HG03159 (cell line): ENCODE measurements at regions not wholly inside any gene's neighbourhood (a gene's known extent, or its start where the extent isn't known, plus 50 kb on each side); places are given as distances from the start of the nearest gene placed in this dataset.
A peak's percentile ranks its signal among the peaks of the same experiment; 100 is the strongest.

Experiments
- ATAC-seq: cut with Tn5 transposase; IDR thresholded peaks from one replicate; pipeline ENCODE4 v1.9.1; 2021; ENCODE audit warnings: mild to moderate bottlenecking, moderate library complexity; ENCODE audit not compliant: unreplicated experiment

DNA sequence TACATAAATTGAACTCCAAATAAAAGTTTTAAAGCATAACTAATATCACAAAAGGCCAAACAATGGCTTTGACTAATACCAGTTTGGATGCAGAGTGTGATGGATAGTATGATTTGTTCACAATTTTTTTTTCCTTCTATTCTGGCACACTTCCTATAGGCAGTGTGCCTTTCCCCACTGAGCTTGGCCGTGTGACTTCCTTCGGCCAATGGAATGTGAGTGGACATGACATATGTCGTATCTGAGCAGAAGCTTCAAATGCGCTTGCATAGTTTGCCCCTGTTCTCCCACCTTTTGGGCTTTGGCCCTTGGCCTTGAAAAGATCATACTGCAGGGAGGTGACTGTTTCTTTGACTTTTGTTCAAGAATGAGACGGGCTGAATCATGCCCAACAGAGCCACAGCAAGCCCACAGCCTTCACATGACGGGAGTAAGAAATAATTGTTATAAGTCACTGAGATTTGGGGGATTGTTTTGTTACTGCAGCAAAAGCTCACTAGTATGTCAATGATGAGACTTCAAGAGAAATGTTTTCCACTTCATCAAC is 279.9 kb upstream of the NEBL start:
- no peak for ATAC-seq

DNA sequence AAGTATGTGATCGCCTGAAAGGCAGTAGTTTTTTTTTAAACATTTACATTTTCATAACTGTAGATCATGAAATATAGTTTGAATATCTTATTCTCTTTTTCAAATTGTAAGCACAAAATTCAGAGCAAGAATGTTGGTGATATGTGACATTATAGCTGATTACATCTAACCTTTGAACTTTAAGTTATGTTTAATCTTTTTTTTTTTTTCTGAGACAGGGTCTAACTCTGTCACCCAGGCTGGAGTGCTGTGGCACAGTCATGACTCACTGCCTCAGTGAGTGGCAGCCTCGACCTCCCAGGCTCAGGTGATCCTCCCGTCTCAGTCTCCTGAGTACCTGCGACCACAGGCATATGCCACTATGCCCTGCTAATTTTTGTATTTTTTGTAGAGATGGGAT is 278.7 kb upstream of the NEBL start:
- no peak for ATAC-seq

DNA sequence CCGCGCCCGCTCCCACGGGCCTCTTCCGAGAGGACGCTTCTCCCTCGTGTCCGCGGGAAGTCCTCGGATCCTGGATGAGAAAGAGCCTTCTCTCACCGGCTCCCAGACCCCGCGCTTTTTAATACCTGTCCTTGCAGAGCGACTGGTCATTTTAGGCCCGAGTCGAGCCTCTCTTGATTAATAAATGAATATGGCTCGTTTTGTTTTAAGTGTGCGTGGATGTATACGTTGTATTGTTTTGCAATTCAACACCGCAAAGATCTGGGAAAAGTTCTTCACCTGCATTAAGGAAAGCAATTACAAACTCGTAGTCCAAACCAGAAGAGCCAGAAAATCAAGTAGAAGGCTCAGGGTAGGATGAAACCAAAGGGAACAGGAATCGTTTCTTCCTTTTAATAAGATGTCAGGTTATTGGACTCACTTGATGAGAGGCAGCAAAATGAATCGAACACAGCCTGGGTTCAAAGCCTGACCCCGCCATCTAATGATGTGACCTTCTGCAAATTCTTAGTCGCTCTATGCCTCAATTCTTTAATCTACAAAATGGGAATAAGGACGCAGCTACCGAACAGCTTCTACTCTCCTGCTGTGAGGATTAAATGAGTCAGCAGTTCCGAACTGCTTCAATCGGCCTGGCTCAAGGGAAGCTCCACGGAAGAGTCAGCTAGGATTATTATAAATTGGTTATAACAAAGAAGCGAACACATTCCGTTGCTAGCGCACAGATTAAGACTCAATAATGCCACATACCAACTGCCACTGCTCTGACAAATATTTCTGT is 277.8 kb upstream of the NEBL start:
- ATAC-seq, result no peak

DNA sequence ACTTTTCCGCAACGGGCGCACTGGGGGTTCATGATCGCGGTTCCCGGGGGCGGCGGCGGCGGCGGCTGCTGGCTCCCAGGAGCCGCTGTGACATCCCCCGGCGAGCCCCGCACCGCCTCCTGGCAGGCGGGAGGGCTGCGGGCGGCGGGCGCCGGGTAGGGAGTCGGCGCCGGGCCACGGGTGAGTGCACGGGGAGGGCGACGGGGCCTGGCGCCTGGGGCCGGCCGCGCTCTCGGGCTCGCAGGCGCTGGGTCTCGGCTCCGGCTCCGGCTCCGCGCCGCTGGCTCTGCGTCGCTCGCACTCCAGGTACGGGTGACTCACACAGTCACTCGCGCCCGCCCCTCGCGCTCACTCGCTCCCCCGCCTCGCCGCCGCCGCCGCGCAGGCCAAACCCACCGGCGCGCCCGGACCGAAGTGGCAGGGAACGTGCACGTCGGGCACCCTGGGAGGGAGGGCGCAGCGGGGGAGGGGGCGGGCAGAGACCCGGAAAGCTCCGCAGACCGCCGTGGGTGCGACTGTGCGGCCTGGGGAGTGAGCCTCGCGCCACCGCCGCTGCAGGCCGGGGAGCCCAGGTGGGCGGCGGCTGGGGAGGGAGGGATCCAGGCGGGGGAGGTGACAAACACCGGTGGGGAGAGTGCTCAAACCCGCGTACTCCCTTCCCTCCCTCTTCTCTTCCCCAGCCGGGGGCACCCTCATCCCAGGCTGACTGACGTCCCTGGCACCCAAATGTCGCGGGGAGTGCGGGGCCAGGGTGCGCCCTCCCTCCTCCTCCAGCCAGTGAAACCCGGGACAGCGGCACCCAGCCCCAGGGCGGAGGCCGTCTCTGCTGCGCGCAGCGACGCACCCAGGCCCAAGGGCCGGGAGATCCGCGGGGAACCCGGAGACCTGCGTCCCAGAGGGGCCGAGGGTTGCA is 276.9 kb upstream of the NEBL start:
- ATAC-seq, result peak; percentile 46

DNA sequence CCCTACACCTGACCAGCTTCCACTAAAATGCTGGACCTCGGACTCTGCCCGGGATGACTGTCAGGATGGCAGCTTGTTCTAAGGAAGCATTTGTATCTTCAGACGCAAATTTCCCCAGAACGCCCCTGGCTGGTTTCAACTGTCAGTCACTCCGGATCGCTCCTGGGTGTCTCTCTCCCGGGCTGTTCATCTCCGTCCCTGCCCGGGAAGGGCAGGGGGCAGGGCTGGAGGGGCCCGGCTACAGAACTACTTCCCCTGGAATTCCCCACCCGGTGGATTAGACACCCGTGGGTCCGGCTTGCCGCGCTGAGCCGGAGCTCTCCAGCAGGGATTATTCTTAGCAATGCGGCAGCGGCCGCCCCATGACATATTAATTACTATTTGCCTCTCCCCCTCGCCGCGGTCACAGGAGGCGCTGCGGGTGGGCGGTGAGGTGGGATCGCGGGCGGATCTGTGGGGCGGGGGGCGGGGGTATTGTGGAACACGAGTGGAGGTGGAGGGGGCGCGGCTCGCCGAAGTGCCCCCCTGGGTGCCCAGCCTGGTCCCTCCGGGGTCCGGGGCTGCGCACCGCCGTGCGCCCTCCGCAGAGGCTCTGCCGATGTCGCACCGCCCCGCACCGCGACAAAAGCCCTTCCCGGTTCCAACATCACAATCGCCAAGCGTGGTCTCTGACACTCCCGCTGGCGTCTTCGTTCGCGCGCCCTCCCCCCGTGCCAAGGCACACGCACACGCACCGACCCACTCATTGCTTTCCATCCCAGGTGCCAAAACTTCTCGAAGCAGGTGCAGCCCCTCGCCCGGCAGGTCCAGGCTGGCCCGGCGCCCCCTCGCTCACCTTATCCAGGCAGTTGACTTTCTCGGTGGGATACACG is 276.1 kb upstream of the NEBL start:
- ATAC-seq, result no peak

DNA sequence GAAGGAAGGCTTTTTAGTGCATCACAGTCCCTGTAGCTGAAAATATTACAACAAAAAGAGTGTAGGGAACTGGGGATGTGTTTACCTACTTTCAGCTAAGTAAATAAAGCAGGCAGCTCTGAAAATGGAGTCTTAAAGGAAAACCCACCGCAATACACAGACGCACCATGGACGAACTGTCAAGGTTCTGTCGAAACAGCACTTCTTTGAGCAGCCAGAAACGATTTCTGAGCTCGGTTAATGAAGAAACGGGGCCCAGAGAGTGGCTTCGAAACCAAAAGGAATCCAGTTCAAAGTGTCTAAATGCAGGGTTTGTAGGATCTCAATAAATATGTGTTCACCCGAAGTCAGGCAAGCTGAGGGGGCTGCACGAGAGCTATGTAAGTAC is 275.4 kb upstream of the NEBL start:
- no peak for ATAC-seq

DNA sequence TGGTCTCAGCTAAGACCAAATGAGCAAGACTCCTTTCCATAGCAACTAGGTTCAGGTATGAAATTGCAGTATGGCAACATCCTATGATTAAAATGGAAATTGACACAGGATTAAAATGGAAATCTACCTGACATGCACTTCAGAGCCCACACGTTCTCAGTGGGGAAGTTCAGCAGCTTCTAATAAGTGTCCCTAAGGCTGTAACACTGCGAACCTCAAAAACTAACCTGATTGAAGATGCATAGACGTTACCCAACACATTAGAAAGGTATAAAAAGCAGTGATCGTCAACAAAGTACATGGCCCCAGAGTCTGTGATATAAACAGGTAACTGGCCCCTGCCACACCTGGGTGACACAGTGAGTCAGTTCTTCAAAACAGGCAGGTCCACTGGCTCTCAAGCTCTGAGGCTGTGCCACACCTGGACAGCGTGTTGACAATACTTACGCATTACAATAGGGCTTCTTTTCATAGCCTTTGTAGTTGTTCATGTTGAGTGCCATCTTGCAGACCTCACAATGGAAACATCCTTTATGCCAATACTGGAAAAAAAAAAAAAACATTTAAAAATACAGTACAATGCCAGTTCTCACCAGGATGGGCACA is 274.9 kb upstream of the NEBL start:
- ATAC-seq, result no peak

DNA sequence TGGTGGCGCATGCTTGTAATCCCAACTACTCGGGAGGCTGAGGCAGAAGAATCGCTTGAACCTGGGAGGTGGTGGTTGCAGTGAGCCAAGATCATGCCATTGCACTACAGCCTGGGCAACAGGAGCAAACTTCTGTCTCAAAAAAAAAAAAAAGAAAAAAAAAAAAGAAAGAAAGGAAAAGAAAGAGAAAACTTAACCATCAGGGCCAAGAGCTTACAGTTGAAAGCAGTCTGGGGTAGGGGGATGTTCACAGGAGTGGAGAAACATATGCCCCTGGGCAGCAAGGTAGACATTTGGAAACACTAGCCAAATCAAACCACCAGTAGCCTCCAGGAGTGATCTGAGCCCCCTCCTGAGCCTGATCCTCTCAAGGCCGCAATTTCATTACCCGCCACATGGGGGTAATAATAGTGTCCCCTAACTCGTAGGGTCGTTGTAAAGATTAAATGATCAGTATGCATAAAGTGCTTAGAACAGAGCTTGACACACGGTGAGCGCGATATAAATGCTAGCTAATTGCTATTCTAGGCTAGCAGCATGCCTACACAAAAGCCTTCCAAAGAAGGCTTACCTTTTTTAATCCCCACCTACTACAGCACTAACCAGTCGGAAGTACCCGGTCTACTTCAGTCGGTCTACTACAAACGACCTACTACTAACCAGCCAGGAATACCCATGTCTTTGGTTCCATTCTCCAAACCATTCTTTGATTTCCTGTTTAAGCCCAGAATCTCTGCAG is 274.3 kb upstream of the NEBL start:
- ATAC-seq, result no peak

DNA sequence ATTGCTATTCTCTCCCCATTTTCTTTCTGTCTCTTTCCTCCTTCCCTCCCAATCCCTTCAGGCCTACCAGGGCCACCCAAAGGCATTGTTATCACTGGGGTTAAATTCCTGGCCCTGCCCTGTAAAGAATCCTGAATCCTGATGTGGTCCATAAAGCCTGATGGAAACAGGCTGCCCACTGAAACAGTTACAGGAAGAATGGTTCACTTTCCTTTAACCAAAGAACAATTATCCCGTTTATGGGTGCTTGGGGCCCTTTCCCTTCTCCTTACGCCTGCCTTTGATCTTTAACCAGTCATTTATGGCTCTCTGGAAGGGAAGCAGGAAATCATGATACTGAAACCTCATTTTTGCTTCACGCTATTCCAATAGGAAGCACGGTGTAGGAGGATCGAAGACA is 273.1 kb upstream of the NEBL start:
- no peak for ATAC-seq

DNA sequence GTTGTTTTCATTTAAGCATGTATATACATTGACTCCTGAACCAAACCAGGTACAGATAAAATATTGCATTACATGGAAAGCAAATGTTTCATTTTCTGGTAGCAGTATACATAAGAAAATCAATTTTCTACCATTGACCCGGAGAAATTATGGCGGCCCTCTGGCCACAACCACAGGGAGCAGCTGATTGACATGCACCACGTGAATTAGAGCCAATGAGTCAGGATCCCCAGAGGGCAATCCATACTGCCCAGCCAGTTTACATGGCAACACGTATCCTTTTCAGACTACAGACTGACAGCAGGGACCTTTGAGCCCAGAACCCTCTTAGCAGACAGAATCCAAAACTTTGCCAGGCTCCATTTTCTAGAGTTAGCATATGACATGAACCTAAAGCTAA is 272.2 kb upstream of the NEBL start:
- no peak for ATAC-seq

DNA sequence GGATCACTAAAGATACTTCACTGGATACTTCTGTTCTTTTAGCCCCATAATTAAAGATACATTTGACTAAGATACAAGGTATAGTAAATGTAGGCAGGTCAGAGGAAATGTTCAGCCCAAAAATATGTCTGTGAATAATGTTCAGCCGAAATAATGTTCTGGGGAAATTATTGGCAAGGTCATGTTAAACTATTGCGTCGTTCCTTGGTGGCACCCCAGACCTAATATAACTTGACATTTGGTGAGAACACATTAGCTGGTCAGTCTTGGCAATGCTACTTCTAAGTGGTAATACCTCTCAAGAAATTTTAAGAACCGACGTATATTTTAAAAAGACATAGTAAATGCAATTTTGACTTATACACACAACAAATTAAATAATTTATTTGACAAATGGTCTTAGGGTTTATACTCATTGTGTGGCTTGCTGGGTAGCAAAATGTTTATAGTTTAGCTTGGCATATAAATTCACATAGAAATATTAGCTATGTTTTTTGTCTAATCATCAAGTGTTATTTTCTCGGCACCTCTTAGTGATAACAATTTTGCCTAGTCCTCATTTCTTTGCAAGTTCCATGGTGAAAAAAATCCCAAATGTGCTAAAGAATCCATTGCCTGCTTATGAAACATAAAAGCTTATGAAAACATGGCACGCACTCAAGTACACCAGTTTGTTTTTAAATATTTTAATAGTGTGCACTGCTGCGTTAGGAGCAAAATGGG is 270.3 kb upstream of the NEBL start:
- ATAC-seq, result no peak

DNA sequence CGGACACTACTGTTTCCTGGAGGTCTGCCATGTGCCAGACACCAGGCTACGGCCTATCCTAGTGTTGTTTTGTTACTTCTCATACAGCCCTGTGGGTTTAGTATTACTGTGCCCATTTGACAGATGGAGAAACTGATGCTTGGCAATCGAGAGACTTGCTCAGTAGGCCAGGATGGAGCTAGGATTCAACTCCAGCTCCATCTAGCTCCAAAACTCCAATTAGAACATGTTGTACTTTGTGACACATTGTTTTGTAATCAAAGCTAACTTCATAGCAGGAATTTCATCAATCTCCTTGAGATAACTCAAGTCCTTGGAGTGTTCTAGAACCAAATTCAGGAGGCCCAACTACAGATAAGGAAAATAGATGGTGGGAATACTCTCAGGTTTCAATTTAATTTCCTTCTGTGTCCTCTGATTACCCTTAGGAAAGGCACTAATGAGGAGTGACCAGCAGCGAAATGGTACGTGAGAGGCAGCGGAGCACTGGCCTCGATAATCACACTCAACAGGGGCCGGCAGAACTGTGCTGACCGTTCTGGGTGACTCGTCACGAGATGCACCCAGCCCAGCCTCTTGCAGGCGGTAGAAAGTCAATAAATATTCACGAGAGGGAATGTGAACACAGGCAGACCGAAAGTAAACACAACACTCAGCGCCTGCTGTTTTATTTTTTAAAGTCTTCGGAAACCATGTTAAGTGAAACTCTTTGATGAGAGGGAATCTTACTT is 269.6 kb upstream of the NEBL start:
- no peak for ATAC-seq

DNA sequence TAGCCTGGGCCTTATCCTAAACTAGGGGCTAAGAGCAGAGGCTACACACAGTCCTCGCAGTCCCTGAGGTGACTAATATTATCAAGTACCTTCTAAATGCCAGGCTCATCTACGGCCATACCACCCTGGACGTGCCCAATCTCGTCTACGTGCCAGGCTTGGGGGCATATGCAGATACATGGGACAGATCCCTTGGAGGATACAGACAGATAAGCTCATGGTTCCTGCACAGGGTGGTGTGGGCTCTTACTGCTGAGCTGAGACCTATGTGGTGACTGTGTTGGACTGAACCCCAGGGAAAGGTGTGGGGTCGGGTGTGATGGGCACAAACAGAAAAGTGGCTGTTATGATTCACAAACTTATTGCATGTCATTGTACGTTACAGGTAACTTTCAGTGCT is 268.4 kb upstream of the NEBL start:
- ATAC-seq, result no peak

DNA sequence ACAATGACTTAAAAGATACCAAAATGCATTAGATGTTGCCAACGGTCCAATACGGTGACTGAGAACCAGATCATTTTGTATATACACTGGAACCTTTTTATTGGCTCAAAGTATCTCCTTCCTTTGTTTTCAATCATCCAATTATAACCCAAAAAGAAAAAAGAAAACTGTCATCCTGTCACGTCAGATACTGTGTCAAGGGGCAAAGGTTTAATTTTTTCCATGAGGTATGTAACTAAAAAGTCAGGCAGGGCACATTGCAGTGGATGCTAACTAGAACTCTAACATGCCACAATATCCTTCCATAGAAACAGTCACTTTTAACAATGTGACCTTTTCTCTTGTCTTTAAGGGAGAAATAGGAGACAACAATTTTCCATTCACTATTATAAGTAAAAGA is 267.6 kb upstream of the NEBL start:
- ATAC-seq, result no peak

DNA sequence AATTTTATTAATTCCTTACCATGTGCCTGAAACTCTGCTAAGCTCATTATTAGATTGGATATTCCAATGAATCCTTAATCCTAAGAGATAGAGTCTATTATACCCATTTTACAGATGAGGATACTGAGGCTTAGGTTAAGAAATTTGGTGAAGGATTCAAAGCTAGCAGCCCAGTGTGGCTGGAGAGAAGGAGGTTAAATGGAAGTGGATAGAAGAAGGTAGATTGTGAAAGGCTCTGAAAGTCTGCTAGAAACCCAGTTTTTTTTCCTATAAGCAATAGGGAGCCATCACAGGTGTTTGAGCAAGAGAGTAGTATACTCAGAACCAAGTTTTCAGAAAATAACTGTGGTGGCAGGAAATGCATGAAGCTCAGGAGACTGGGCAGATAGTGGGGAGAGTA is 265.8 kb upstream of the NEBL start:
- ATAC-seq, result no peak

DNA sequence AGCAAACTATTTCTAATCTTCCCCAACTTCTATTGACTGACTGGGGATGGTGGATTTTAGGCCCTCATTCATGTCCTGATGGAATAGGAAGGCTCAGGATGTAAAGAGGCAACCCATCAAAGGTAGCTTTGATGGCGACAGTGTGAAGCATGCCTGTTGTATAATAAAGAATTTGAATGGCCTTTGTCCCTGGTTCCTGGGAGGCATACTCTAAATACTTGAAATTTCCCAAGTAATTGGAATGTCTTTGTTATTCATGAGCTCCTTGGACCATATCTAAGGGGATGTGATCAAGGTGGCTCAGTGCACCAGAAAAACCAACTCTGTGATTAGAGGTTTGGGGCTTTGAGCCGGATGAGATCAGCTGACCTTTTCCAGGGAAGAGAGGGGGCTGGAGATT is 264.5 kb upstream of the NEBL start:
- ATAC-seq, result no peak

DNA sequence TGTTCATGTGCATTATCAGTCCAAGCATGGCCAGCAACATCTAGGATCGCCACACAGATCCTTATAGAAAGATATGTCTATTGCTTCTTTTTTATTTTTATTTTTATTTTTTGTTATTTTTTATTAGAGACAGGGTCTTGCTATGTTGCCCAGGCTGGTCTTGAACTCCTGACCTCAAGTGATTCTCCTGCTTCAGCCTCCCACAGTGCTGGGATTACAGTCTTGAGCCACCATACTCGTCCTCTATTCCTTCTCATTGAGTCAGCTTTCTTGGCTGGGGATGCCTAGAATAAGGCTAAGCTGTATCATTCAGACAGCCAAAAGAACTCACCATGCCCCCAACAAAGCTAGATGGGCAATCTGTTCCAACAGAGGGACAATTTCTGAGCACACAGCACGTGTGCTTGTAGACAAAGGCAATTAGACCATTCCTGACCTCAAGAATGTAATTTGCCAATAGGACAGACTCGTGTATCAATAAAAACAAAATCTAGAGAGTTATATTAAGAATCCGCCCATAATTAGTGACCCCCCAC is 264.0 kb upstream of the NEBL start:
- no peak for ATAC-seq

DNA sequence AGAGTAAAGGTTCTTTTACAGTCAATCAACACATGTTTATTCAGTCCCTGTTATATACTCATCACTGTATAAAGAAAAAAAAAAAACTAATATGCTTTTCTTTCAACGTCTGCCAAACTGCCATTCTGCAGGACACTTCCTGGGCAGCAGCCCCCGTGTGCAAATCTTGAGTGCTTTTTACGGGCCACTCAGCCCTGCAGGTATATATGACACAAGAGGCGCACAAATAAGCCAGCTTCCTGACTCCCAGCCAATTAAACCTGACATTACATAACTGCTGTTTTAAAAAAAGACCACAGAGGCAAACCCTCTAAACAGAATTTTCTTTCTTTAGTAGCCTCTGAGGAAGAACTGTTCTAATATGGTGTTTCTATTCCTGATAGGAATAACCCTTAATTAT is 263.0 kb upstream of the NEBL start:
- ATAC-seq, result no peak
